ENCODE measurements at regions not wholly inside any gene's neighbourhood (a gene's known extent, or its start where the extent isn't known, plus 50 kb on each side); places are given as distances from the start of the nearest gene placed in this dataset.

DNA sequence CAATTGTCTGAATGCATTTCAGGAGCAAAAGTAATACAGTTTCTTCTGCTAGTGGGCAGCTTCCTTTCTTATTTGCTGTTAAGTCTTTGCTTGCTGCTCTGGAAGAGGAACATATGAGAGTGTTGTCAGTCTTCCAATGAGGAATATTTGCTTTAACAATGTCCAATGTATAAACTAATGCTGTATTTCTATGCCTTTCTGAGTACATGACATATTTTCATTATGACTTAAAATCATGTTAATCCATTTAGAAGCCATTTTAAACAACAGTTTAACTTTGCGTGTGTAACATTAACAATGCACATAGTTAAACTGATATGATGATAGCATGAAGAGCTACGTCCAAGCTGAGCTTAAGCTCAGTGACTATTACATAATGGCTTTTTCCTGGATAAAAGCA is 933.4 kb upstream of the GHITM start:
- no peak for DNase-seq (ENCODE audit: extremely low read depth, low read depth)
- TF ChIP-seq CTCF (IDR thresholded peaks at IDR 0.05; ENCODE audit: low read depth, low read length) = no peak

DNA sequence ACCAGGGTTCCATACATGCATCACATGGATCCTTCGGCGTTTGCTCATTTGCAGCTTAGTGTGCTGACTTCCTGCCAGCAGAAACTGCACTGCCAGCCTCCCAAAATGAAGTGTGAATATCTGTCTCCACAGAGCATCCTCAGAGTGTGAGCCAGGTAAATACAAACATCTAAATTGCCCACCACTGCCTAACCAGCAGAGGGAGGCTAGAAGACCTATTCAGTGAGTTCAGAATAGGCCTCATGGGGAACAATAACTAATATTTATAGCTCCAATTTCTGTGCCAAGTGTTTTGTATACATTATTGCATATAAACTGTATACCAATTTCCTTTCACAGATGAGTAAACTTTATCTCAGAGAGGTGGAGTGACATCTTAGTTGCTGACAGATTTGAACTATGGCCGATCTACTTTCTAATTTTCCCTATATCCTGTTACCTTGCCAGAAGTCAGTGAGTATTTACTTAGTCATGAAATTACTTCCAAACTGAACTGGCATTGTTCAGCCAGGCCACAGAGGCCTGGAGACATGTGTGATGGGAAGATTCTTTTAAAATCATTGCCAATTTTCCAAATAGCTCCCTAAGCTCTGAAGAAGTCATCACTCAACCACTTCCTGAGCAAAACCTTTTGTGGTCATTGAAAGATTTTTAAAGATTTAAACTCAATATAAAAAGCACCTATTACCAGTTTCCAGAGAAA is 926.5 kb upstream of the GHITM start:
- DNase-seq (ENCODE audit: extremely low read depth, low read depth) = no peak
- TF ChIP-seq CTCF (IDR thresholded peaks at IDR 0.05; ENCODE audit: low read depth, low read length) = no peak

DNA sequence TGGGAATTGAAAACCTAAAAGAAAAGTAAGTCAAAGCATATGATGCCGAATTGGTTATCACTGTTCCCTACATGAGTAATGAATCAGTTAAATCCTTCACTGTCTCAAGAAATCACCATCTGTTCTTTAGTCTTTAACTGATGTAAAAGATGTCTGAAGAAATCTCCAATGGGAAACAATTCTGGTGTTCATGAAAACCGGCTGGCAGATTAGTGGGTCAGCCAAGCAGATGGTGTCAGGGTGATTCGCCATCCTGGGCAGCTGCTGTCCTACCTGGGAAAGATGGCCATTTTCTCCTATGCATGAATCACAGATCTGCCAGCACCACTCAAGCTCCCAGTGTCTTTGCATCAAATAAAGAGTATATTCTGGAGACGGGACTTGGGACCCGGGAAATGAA is 925.2 kb upstream of the GHITM start:
- TF ChIP-seq CTCF (IDR thresholded peaks at IDR 0.05; ENCODE audit: low read depth, low read length) = no peak
- DNase-seq (ENCODE audit: extremely low read depth, low read depth) = no peak

- DNase-seq (ENCODE audit: extremely low read depth, low read depth) = no peak
- TF ChIP-seq CTCF (IDR thresholded peaks at IDR 0.05; ENCODE audit: low read depth, low read length) = no peak
Observed at GRCh38 chr10:83218205-83218604, 921.1 kb upstream of the GHITM start.

- no peak for DNase-seq (ENCODE audit: extremely low read depth, low read depth)
- no peak for TF ChIP-seq CTCF (IDR thresholded peaks at IDR 0.05; ENCODE audit: low read depth, low read length)
Observed at GRCh38 chr10:83222300-83222699, 917.0 kb upstream of the GHITM start.

- TF ChIP-seq CTCF (IDR thresholded peaks at IDR 0.05; ENCODE audit: low read depth, low read length) = no peak
- DNase-seq (ENCODE audit: extremely low read depth, low read depth) = no peak
Observed at GRCh38 chr10:83222832-83223742, 916.2 kb upstream of the GHITM start.

DNA sequence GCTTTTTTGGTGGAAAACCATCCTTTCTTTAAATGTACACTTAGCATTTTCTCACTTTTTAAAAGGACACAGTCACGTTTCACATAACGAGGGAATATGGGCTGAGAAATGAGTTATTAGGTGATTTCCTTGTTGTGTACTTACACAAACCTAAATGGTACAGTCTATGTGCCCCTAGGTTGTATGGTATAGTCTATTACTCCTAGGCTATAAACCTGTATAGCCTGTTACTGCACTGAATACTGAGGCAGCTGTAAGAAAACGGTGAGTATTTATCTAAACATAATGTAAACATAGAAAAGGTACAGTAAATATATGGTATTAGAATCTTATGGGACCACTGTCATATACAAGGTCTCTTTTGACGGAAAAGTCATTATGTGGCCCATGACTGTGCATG is 913.5 kb upstream of the GHITM start:
- no peak for DNase-seq (ENCODE audit: extremely low read depth, low read depth)
- no peak for TF ChIP-seq CTCF (IDR thresholded peaks at IDR 0.05; ENCODE audit: low read depth, low read length)

Measured in AG09319 (cell line).